GM23338 (cell line): ENCODE measurements at regions not wholly inside any gene's neighbourhood (a gene's known extent, or its start where the extent isn't known, plus 50 kb on each side); places are given as distances from the start of the nearest gene placed in this dataset.

Source experiments
- ATAC-seq: fragments of 200-7000 bp; cut with Tn5 transposase; 3 replicates; pipeline ENCODE4 v1.9.1; 2020
- DNase-seq: peaks from one replicate; pipeline ENCODE4 v3.0.0-alpha.2; 2015; ENCODE audit warnings: low spot score
- H2AFZ ChIP-seq: fragments of 200-600 bp; sonication (generic); 2 replicates; pipeline ENCODE4 v1.8.0; 2016; ENCODE audit warnings: antibody characterized with exemption, mild to moderate bottlenecking, moderate library complexity
- H3F3A ChIP-seq: fragments of 200-600 bp; sonication (generic); replicated peaks from 2 replicates; pipeline ENCODE4 v1.8.0; 2017; ENCODE audit warnings: antibody characterized with exemption, mixed run types, low read depth
- H3K27ac ChIP-seq: fragments of 200-600 bp; sonication (generic); 2 replicates; pipeline ENCODE4 v1.6.1; 2016; ENCODE audit warnings: low read depth
- H3K27me3 ChIP-seq: fragments of 200-600 bp; sonication (generic); 2 replicates; pipeline ENCODE4 v1.8.0; 2016; ENCODE audit warnings: mild to moderate bottlenecking, mixed run types, moderate library complexity; ENCODE audit not compliant: insufficient read depth
- H3K36me3 ChIP-seq: fragments of 200-600 bp; sonication (generic); 2 replicates; pipeline ENCODE4 v1.8.0; 2016; ENCODE audit warnings: mild to moderate bottlenecking; ENCODE audit not compliant: insufficient read depth
- H3K4me1 ChIP-seq: fragments of 200-600 bp; sonication (generic); 2 replicates; pipeline ENCODE4 v1.8.0; 2016; ENCODE audit warnings: mild to moderate bottlenecking, moderate library complexity; ENCODE audit not compliant: insufficient read depth
- H3K4me2 ChIP-seq: fragments of 200-600 bp; sonication (generic); 2 replicates; pipeline ENCODE4 v1.7.1; 2017; ENCODE audit warnings: mixed run types
- H3K4me3 ChIP-seq: fragments of 200-600 bp; sonication (generic); 2 replicates; pipeline ENCODE4 v1.6.1; 2016; ENCODE audit warnings: mixed run types
- H3K79me2 ChIP-seq: fragments of 200-600 bp; sonication (generic); replicated peaks from 2 replicates; pipeline ENCODE4 v1.8.0; 2017; ENCODE audit warnings: mild to moderate bottlenecking; ENCODE audit not compliant: insufficient read depth
- H3K9me2 ChIP-seq: fragments of 200-600 bp; sonication (generic); 2 replicates; pipeline ENCODE4 v1.8.0; 2017; ENCODE audit not compliant: insufficient read depth
- H4K20me1 ChIP-seq: fragments of 200-600 bp; sonication (generic); replicated peaks from 2 replicates; pipeline ENCODE4 v1.8.0; 2017; ENCODE audit warnings: mild to moderate bottlenecking; ENCODE audit not compliant: insufficient read depth
- H3K27ac Mint-ChIP-seq: 2 replicates; pipeline ENCODE4 v1.8.0; 2020; ENCODE audit warnings: inconsistent platforms, mild to moderate bottlenecking, moderate library complexity, mixed read lengths
- H3K27me3 Mint-ChIP-seq: 3 replicates; pipeline ENCODE4 v1.8.0; 2022; ENCODE audit warnings: low read depth, mild to moderate bottlenecking, moderate library complexity, mixed read lengths, inconsistent platforms; ENCODE audit not compliant: insufficient read depth, poor library complexity
- H3K36me3 Mint-ChIP-seq: 3 replicates; pipeline ENCODE4 v1.8.0; 2021; ENCODE audit warnings: low read depth, mild to moderate bottlenecking, inconsistent platforms, moderate library complexity, mixed read lengths
- H3K4me1 Mint-ChIP-seq: 3 replicates; pipeline ENCODE4 v1.8.0; 2020; ENCODE audit warnings: mild to moderate bottlenecking, inconsistent platforms, mixed read lengths
- H3K4me3 Mint-ChIP-seq: 3 replicates; pipeline ENCODE4 v1.8.0; 2021; ENCODE audit warnings: moderate library complexity, mild to moderate bottlenecking, inconsistent platforms, mixed read lengths
- H3K9me3 Mint-ChIP-seq: 3 replicates; pipeline ENCODE4 v1.8.0; 2020; ENCODE audit warnings: moderate library complexity, mild to moderate bottlenecking, inconsistent platforms, mixed read lengths
- CREB1 ChIP-seq: fragments of 250-450 bp; sonication (Bioruptor Pico); IDR thresholded peaks from 2 replicates; pipeline ENCODE4 v1.5.0; 2020; ENCODE audit warnings: low read depth, mild to moderate bottlenecking, moderate library complexity
- EZH2 ChIP-seq: fragments of 200-600 bp; sonication (generic); IDR thresholded peaks from one replicate; pipeline ENCODE4 v1.8.0; 2017; ENCODE audit warnings: antibody characterized with exemption, mild to moderate bottlenecking, low read depth; ENCODE audit not compliant: unreplicated experiment
- EZH2phosphoT487 ChIP-seq: fragments of 200-600 bp; sonication (generic); IDR thresholded peaks from one replicate; pipeline ENCODE4 v1.8.1; 2018; ENCODE audit warnings: antibody characterized with exemption; ENCODE audit not compliant: unreplicated experiment
- JUNB ChIP-seq: IDR thresholded peaks from one replicate; pipeline ENCODE4 v1.6.1; 2016; ENCODE audit warnings: antibody characterized with exemption; ENCODE audit not compliant: unreplicated experiment
- NANOG ChIP-seq: IDR thresholded peaks from 2 replicates; pipeline ENCODE4 v1.6.1; 2016; ENCODE audit warnings: antibody characterized with exemption, borderline replicate concordance
- REST ChIP-seq: IDR thresholded peaks from one replicate; pipeline ENCODE4 v1.6.1; 2018; ENCODE audit warnings: antibody characterized with exemption; ENCODE audit not compliant: unreplicated experiment
- STAT1 ChIP-seq: IDR thresholded peaks from one replicate; pipeline ENCODE4 v1.6.1; 2016; ENCODE audit warnings: antibody characterized with exemption; ENCODE audit not compliant: unreplicated experiment
- ZNF114 ChIP-seq: fragments of 250-450 bp; sonication (Bioruptor Pico); IDR thresholded peaks from 2 replicates; pipeline ENCODE4 v1.5.0; 2020; ENCODE audit warnings: mild to moderate bottlenecking, moderate library complexity
- ZNF331 ChIP-seq: fragments of 250-450 bp; sonication (Bioruptor Pico); IDR thresholded peaks from 2 replicates; pipeline ENCODE4 v1.5.0; 2020; ENCODE audit warnings: low read depth, mild to moderate bottlenecking, moderate library complexity
- TF ChIP-seq, protein P1 (sequence below): IDR thresholded peaks from 2 replicates; pipeline ENCODE4 v1.6.1; 2016; ENCODE audit warnings: antibody characterized with exemption
- TF ChIP-seq, protein P2 (sequence below): fragments of 250-450 bp; sonication (Bioruptor Pico); IDR thresholded peaks from 2 replicates; pipeline ENCODE4 v1.5.0; 2020; ENCODE audit warnings: mild to moderate bottlenecking, moderate library complexity

GRCh38 chr2:181743723-181744031, 63.4 kb upstream of the NEUROD1 start (continued):
- TF ChIP-seq REST (no peak), STAT1 (no peak), EZH2phosphoT487 (no peak), JUNB (no peak), ZNF114 (CRISPR knock-in tag) (no peak)
- TF ChIP-seq, protein P1, sequence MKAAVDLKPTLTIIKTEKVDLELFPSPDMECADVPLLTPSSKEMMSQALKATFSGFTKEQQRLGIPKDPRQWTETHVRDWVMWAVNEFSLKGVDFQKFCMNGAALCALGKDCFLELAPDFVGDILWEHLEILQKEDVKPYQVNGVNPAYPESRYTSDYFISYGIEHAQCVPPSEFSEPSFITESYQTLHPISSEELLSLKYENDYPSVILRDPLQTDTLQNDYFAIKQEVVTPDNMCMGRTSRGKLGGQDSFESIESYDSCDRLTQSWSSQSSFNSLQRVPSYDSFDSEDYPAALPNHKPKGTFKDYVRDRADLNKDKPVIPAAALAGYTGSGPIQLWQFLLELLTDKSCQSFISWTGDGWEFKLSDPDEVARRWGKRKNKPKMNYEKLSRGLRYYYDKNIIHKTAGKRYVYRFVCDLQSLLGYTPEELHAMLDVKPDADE = no peak

- Histone ChIP-seq H3K4me1 (no peaks in the 10 kb centered on the region), H4K20me1 (no peaks in the 10 kb centered on the region), H3K79me2 (no peaks in the 10 kb centered on the region), H3K27me3 (no peaks in the 10 kb centered on the region), H2AFZ (no peak overlapping the region), H3K4me3 (no peak overlapping the region), H3K36me3 (no peaks in the 10 kb centered on the region), H3F3A (no peaks in the 10 kb centered on the region), H3K27ac (no peak overlapping the region), H3K4me2 (no peak overlapping the region), H3K9me2 (0 out of 2 replicates have a peak, but pooled peaks cover 4% of the 10 kb centered on the region)
- DNase-seq (no peak), ATAC-seq (no peak)
- H3K9me3 Mint-ChIP-seq = 0 out of 3 replicates have a peak, but pooled peaks cover 2% of the 10 kb centered on the region
- no peak overlapping the region for H3K27ac Mint-ChIP-seq
- no peaks in the 10 kb centered on the region for H3K27me3 Mint-ChIP-seq
- H3K4me3 Mint-ChIP-seq = no peak overlapping the region
- no peaks in the 10 kb centered on the region for H3K36me3 Mint-ChIP-seq
- no peaks in the 10 kb centered on the region; the same call in 2 of the 3 replicates for H3K4me1 Mint-ChIP-seq
- TF ChIP-seq, protein P2, sequence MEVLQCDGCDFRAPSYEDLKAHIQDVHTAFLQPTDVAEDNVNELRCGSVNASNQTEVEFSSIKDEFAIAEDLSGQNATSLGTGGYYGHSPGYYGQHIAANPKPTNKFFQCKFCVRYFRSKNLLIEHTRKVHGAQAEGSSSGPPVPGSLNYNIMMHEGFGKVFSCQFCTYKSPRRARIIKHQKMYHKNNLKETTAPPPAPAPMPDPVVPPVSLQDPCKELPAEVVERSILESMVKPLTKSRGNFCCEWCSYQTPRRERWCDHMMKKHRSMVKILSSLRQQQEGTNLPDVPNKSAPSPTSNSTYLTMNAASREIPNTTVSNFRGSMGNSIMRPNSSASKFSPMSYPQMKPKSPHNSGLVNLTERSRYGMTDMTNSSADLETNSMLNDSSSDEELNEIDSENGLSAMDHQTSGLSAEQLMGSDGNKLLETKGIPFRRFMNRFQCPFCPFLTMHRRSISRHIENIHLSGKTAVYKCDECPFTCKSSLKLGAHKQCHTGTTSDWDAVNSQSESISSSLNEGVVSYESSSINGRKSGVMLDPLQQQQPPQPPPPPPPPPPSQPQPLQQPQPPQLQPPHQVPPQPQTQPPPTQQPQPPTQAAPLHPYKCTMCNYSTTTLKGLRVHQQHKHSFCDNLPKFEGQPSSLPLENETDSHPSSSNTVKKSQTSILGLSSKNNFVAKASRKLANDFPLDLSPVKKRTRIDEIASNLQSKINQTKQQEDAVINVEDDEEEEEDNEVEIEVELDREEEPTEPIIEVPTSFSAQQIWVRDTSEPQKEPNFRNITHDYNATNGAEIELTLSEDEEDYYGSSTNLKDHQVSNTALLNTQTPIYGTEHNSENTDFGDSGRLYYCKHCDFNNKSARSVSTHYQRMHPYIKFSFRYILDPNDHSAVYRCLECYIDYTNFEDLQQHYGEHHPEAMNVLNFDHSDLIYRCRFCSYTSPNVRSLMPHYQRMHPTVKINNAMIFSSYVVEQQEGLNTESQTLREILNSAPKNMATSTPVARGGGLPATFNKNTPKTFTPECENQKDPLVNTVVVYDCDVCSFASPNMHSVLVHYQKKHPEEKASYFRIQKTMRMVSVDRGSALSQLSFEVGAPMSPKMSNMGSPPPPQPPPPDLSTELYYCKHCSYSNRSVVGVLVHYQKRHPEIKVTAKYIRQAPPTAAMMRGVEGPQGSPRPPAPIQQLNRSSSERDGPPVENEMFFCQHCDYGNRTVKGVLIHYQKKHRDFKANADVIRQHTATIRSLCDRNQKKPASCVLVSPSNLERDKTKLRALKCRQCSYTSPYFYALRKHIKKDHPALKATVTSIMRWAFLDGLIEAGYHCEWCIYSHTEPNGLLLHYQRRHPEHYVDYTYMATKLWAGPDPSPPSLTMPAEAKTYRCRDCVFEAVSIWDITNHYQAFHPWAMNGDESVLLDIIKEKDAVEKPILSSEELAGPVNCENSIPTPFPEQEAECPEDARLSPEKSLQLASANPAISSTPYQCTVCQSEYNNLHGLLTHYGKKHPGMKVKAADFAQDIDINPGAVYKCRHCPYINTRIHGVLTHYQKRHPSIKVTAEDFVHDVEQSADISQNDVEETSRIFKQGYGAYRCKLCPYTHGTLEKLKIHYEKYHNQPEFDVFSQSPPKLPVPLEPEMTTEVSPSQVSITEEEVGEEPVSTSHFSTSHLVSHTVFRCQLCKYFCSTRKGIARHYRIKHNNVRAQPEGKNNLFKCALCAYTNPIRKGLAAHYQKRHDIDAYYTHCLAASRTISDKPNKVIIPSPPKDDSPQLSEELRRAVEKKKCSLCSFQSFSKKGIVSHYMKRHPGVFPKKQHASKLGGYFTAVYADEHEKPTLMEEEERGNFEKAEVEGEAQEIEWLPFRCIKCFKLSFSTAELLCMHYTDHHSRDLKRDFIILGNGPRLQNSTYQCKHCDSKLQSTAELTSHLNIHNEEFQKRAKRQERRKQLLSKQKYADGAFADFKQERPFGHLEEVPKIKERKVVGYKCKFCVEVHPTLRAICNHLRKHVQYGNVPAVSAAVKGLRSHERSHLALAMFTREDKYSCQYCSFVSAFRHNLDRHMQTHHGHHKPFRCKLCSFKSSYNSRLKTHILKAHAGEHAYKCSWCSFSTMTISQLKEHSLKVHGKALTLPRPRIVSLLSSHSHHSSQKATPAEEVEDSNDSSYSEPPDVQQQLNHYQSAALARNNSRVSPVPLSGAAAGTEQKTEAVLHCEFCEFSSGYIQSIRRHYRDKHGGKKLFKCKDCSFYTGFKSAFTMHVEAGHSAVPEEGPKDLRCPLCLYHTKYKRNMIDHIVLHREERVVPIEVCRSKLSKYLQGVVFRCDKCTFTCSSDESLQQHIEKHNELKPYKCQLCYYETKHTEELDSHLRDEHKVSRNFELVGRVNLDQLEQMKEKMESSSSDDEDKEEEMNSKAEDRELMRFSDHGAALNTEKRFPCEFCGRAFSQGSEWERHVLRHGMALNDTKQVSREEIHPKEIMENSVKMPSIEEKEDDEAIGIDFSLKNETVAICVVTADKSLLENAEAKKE = no peak
- TF ChIP-seq EZH2 = no peak
- TF ChIP-seq CREB1 (CRISPR knock-in tag) = no peak
- TF ChIP-seq, protein P1 = no peak
- TF ChIP-seq NANOG = no peak
- TF ChIP-seq STAT1 = no peak
- TF ChIP-seq EZH2phosphoT487 = no peak
- TF ChIP-seq JUNB = no peak
- no peak for TF ChIP-seq ZNF114 (CRISPR knock-in tag)
- TF ChIP-seq ZNF331 (CRISPR knock-in tag) = no peak
Measured at GRCh38 chr2:181745796-181746540, 65.7 kb upstream of the NEUROD1 start.
